Nephron progenitor cell (in vitro differentiated cells): ENCODE measurements at regions not wholly inside any gene's neighbourhood (a gene's known extent, or its start where the extent isn't known, plus 50 kb on each side); places are given as distances from the start of the nearest gene placed in this dataset.
"Not testable (repeated sequence)": the region's sequence is repeated elsewhere in the genome, so short reads cannot be mapped to it uniquely, and the experiment has no call there.

Source experiments
- DNase-seq: peaks from one replicate; pipeline ENCODE4 v3.0.0; 2021
- H3K27ac Mint-ChIP-seq: 2 replicates; pipeline ENCODE4 v1.8.0; 2021; ENCODE audit warnings: mild to moderate bottlenecking, moderate library complexity, mixed read lengths
- H3K27me3 Mint-ChIP-seq: 2 replicates; pipeline ENCODE4 v1.8.0; 2021; ENCODE audit warnings: mild to moderate bottlenecking, low read depth, mixed read lengths; ENCODE audit not compliant: poor library complexity
- H3K36me3 Mint-ChIP-seq: 2 replicates; pipeline ENCODE4 v1.8.0; 2021; ENCODE audit warnings: low read depth, mixed read lengths
- H3K4me1 Mint-ChIP-seq: 2 replicates; pipeline ENCODE4 v1.8.0; 2021; ENCODE audit warnings: mixed read lengths
- H3K4me3 Mint-ChIP-seq: 2 replicates; pipeline ENCODE4 v1.8.0; 2021; ENCODE audit warnings: mild to moderate bottlenecking, moderate library complexity, mixed read lengths
- H3K9me3 Mint-ChIP-seq: 2 replicates; pipeline ENCODE4 v1.8.0; 2021; ENCODE audit warnings: mild to moderate bottlenecking, moderate library complexity, mixed read lengths
- TF ChIP-seq, protein P1 (sequence below): fragments of 200-600 bp; sonication (generic); IDR thresholded peaks from 2 replicates; pipeline ENCODE4 v1.5.0; 2021; ENCODE audit warnings: antibody characterized with exemption

DNA sequence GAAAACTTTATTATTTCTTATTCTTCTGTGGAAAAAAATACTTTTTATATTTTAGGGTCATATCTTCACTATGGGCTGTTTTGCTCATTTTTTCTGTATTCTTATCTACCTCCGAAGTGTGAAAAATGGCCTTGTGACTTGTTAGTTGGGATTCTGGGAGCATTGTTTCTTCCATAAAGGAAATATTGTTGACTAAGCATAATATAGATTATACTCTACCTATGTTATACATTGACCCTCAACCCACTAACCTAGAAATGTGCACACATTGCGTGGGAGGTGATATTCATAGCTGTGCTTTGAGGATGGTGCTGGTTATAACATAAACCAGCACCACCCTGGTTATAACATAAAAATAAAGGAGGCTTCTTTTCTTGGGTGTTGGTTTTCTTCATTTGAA lies 259.2 kb upstream of the AADAT start:
- H3K9me3 Mint-ChIP-seq, result peaks cover 8% of the 10 kb centered on the region

DNA sequence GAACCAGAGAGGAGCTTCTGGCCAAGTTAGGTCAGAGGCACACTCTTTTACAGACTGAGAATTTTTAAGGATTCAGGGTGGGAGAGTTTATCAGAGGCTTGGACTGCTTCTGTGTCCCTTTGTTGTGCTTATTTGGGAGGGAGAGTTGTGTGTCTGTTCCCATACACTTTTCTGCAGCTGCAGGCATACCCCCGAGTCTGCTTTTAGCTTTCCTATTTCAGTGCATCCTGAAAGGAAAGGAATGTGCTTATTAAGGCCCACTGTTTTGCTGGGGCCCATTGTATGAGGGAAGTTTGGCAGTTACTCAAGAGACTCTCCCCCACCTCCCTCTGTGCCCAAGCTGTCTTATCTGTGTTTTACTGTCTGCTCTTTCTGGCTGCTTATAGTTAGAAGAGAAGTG lies 257.4 kb upstream of the AADAT start:
- DNase-seq, H3K4me1 Mint-ChIP-seq, H3K36me3 Mint-ChIP-seq, H3K4me3 Mint-ChIP-seq, H3K9me3 Mint-ChIP-seq, H3K27ac Mint-ChIP-seq, H3K27me3 Mint-ChIP-seq: not testable (repeated sequence)

More for the DNA sequence above, 259.2 kb upstream of the AADAT start:
- no peak overlapping the region for H3K4me3 Mint-ChIP-seq
- no peak overlapping the region for H3K27ac Mint-ChIP-seq
- H3K36me3 Mint-ChIP-seq, result no peaks in the 10 kb centered on the region
- peaks cover 7% of the 10 kb centered on the region for H3K27me3 Mint-ChIP-seq
- no peak for DNase-seq
- no peaks in the 10 kb centered on the region for H3K4me1 Mint-ChIP-seq
- TF ChIP-seq, protein P1, sequence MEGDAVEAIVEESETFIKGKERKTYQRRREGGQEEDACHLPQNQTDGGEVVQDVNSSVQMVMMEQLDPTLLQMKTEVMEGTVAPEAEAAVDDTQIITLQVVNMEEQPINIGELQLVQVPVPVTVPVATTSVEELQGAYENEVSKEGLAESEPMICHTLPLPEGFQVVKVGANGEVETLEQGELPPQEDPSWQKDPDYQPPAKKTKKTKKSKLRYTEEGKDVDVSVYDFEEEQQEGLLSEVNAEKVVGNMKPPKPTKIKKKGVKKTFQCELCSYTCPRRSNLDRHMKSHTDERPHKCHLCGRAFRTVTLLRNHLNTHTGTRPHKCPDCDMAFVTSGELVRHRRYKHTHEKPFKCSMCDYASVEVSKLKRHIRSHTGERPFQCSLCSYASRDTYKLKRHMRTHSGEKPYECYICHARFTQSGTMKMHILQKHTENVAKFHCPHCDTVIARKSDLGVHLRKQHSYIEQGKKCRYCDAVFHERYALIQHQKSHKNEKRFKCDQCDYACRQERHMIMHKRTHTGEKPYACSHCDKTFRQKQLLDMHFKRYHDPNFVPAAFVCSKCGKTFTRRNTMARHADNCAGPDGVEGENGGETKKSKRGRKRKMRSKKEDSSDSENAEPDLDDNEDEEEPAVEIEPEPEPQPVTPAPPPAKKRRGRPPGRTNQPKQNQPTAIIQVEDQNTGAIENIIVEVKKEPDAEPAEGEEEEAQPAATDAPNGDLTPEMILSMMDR, result no peak

DNA sequence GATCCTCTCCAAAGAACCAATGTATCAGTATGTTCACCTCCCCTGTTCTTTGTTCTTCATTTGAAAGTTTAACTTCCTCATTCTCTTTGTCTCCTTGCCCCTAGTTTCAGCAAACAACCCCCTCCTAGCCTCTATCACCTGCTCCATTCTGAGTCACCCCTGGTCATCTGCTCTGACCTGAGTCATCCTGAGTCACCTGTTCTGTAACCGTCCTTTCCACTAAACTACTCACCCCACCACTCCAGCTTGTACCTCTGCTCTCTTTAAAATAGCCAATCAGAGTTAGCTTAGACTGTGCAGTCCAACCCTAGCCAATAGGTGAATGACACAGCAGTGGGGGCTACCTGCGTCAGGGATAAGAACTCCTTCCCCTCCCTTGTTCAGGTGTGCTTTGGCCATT lies 249.8 kb upstream of the AADAT start:
- H3K4me3 Mint-ChIP-seq, result no peak overlapping the region
- H3K27me3 Mint-ChIP-seq, result peaks cover 3% of the 10 kb centered on the region
- H3K9me3 Mint-ChIP-seq, result peaks cover 4% of the 10 kb centered on the region
- no peak for DNase-seq
- TF ChIP-seq, protein P1, result no peak
- H3K4me1 Mint-ChIP-seq, result no peaks in the 10 kb centered on the region
- H3K27ac Mint-ChIP-seq, result no peak overlapping the region
- no peaks in the 10 kb centered on the region for H3K36me3 Mint-ChIP-seq

DNA sequence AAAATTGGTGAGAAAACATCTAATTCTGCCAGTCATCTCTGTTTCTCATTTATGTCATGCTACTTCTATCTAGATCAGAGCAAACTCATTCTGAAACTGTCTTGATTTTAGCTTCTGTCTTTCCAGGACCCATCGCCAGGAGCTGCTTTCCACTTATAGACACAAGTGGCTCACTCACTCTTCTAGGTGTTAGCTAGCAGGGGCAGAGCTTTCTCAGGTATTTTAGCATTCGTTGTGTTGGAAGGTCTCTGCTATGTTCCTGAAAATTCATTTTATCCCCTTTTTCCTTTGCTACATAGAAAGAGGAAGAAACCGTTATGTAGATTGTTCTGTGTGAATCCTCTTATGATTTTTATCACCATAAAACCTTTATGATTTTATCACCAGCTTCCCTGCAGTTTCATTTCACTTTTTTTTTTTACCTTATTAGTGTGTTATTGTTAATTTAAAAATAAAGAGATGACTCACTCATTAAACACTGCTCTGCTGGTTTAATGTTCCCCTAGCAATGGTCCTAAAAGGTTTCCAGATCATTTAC lies 246.6 kb upstream of the AADAT start:
- Mint-ChIP-seq H3K9me3 (peaks cover 4% of the 10 kb centered on the region), H3K27ac (no peak overlapping the region), H3K36me3 (no peaks in the 10 kb centered on the region), H3K4me1 (no peaks in the 10 kb centered on the region), H3K27me3 (no peaks in the 10 kb centered on the region), H3K4me3 (no peak overlapping the region)
- DNase-seq, result no peak
- TF ChIP-seq, protein P1, result no peak

DNA sequence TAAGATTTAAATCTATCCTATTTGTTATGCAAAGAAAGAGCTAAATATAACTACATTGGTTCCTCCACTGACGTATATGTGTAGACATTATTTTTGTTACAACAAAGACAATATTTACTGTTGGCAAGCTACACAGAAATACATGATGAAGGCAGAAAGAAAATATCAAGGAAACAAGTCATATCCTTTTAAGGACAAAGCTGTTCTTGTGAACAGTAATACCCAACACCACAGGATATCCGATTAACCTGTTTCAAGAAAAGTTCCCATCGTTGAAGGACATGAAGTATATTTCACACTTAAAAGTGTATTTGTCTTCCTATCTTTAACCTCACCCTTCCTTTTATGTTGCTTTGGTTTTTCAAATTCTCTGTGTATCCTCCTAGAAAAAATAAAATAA lies 235.8 kb upstream of the AADAT start:
- Mint-ChIP-seq H3K4me1 (no peaks in the 10 kb centered on the region), H3K4me3 (no peak overlapping the region), H3K36me3 (no peaks in the 10 kb centered on the region), H3K9me3 (peaks cover 11% of the 10 kb centered on the region), H3K27me3 (no peaks in the 10 kb centered on the region), H3K27ac (no peak overlapping the region)
- TF ChIP-seq, protein P1, result no peak
- DNase-seq, result no peak

DNA sequence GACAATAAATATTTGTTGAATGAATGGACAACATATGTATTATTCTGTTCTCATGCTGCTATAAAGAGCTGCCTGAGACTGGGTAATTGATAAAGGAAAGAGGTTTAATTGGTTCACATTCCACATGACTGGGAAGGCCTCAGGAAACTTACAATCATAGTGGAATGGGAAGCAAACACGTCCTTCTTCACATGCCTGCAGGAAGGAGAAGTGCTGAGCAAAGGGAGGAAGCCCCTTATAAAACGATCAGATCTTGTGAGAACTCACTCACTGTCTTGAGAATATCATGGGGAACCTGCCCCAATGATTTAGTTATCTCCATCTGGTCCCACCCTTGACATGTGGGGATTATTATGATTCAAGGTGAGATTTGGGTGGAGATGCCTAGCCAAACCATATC lies 233.9 kb upstream of the AADAT start:
- peaks cover 3% of the 10 kb centered on the region for H3K27me3 Mint-ChIP-seq
- H3K9me3 Mint-ChIP-seq, result peaks cover 14% of the 10 kb centered on the region
- TF ChIP-seq, protein P1, result no peak
- H3K27ac Mint-ChIP-seq, result no peak overlapping the region
- no peaks in the 10 kb centered on the region for H3K36me3 Mint-ChIP-seq
- no peak for DNase-seq
- no peaks in the 10 kb centered on the region for H3K4me1 Mint-ChIP-seq
- H3K4me3 Mint-ChIP-seq, result no peak overlapping the region
